CD4-positive, alpha-beta memory T cell (primary cell): ENCODE measurements at regions not wholly inside any gene's neighbourhood (a gene's known extent, or its start where the extent isn't known, plus 50 kb on each side); places are given as distances from the start of the nearest gene placed in this dataset.
"Not testable (repeated sequence)": the region's sequence is repeated elsewhere in the genome, so short reads cannot be mapped to it uniquely, and the experiment has no call there.

ENCODE experiments used
- CTCF ChIA-PET: fragments of 350-600 bp; sonication (Branson Sonifier 250); formaldehyde crosslinking; loops from one replicate; lab custom pipeline; 2021; ENCODE audit warnings: inconsistent platforms; ENCODE audit not compliant: partially characterized antibody; lab: Charles Lee
- POLR2A ChIA-PET: fragments of 350-600 bp; sonication (Branson Sonifier 250); formaldehyde crosslinking; loops from one replicate; lab custom pipeline; 2021; ENCODE audit not compliant: partially characterized antibody; lab: Charles Lee
- DNase-seq, 5 donors: peaks; one replicate each; pipeline versions ENCODE4 v3.0.0 to v3.0.0-alpha.2; 2020 to 2022; ENCODE audit warnings: mixed read lengths in 1 of 5
- H3K27ac ChIP-seq: one replicate; pipeline ENCODE4 v1.7.0; 2013; ENCODE audit warnings: low read depth, low read length
- H3K27me3 ChIP-seq: 2 replicates; pipeline ENCODE4 v1.7.0; 2013; ENCODE audit warnings: mild to moderate bottlenecking, low read length, moderate library complexity; ENCODE audit not compliant: insufficient read depth
- H3K36me3 ChIP-seq: 2 replicates; pipeline ENCODE4 v1.7.0; 2013; ENCODE audit warnings: mild to moderate bottlenecking, low read length, moderate library complexity; ENCODE audit not compliant: insufficient read depth
- H3K4me1 ChIP-seq: 2 replicates; pipeline ENCODE4 v1.7.0; 2013; ENCODE audit warnings: mild to moderate bottlenecking, low read length, moderate library complexity; ENCODE audit not compliant: insufficient read depth
- H3K4me3 ChIP-seq, 2 donors: one replicate each; pipeline ENCODE4 v1.7.0; 2013; ENCODE audit warnings: low read length in 2 of 2, mild to moderate bottlenecking in 1 of 2
- H3K9me3 ChIP-seq, 2 donors: one replicate each; pipeline ENCODE4 v1.7.0; 2013; ENCODE audit warnings: low read length in 2 of 2, control low read depth in 1 of 2; ENCODE audit not compliant: control insufficient read depth in 1 of 2
- H3K27ac Mint-ChIP-seq, 7 donors: one replicate each; pipeline ENCODE4 v1.8.0; 2020 to 2021; ENCODE audit warnings: mixed read lengths in 7 of 7, mild to moderate bottlenecking in 6 of 7, inconsistent platforms in 3 of 7, moderate library complexity in 3 of 7
- H3K27me3 Mint-ChIP-seq, 2 donors: one replicate each; pipeline ENCODE4 v1.8.0; 2020 to 2021; ENCODE audit warnings: mixed read lengths in 2 of 2
- H3K36me3 Mint-ChIP-seq, 2 donors: one replicate each; pipeline ENCODE4 v1.8.0; 2020 to 2021; ENCODE audit warnings: mixed read lengths in 2 of 2, inconsistent platforms in 1 of 2, mild to moderate bottlenecking in 1 of 2
- H3K4me1 Mint-ChIP-seq, 4 donors: one replicate each; pipeline ENCODE4 v1.8.0; 2020 to 2021; ENCODE audit warnings: mixed read lengths in 4 of 4, mild to moderate bottlenecking in 1 of 4
- H3K4me3 Mint-ChIP-seq, 8 donors: one replicate each; pipeline ENCODE4 v1.8.0; 2020 to 2021; ENCODE audit warnings: mixed read lengths in 8 of 8, mild to moderate bottlenecking in 7 of 8, moderate library complexity in 6 of 8, inconsistent platforms in 3 of 8
- H3K9me3 Mint-ChIP-seq, 8 donors: one replicate each; pipeline ENCODE4 v1.8.0; 2020 to 2021; ENCODE audit warnings: mixed read lengths in 8 of 8, mild to moderate bottlenecking in 5 of 8, inconsistent platforms in 3 of 8, moderate library complexity in 1 of 8
- intact Hi-C: fragments of 100-400 bp; cut with micrococcal nuclease; formaldehyde crosslinking; loops from one replicate; pipeline ENCODE4 v1.15.1; 2023

- H3K27ac ChIP-seq, CTCF ChIA-PET, DNase-seq, H3K9me3 ChIP-seq, H3K9me3 Mint-ChIP-seq, H3K4me3 Mint-ChIP-seq, H3K4me3 ChIP-seq, H3K27me3 ChIP-seq, H3K36me3 Mint-ChIP-seq, H3K4me1 ChIP-seq, POLR2A ChIA-PET, H3K27me3 Mint-ChIP-seq, H3K4me1 Mint-ChIP-seq, H3K27ac Mint-ChIP-seq, H3K36me3 ChIP-seq, intact Hi-C loops: not testable (repeated sequence)
Measured at GRCh38 chr10:8868924-8869323, 814.4 kb downstream of the GATA3 start.

- H3K4me1 ChIP-seq = no peaks in the 10 kb centered on the region
- Mint-ChIP-seq H3K27me3 (peaks cover 3 to 9% of the 10 kb centered on the region in 2 donors), H3K27ac (no peak overlapping the region), H3K4me3 (no peak overlapping the region), H3K4me1 (no peaks in the 10 kb centered on the region), H3K36me3 (no peaks in the 10 kb centered on the region), H3K9me3 (no peaks in the 10 kb centered on the region)
- intact Hi-C loops = no loop called here
- H3K36me3 ChIP-seq = no peaks in the 10 kb centered on the region
- POLR2A ChIA-PET = no interaction called here
- H3K27me3 ChIP-seq = no peaks in the 10 kb centered on the region
- CTCF ChIA-PET = no interaction called here
- no peak overlapping the region for H3K4me3 ChIP-seq
- no peaks in the 10 kb centered on the region for H3K9me3 ChIP-seq
- H3K27ac ChIP-seq = no peak overlapping the region
- no peak for DNase-seq
Measured at GRCh38 chr10:8873310-8873709, 818.8 kb downstream of the GATA3 start.

GRCh38 chr10:8874268-8874667 lies 819.8 kb downstream of the GATA3 start:
- ChIA-PET POLR2A (no interaction called here), CTCF (no interaction called here)
- H3K27ac Mint-ChIP-seq = no peak overlapping the region

GRCh38 chr10:8874972-8875371 lies 820.5 kb downstream of the GATA3 start:
- Mint-ChIP-seq H3K27ac (no peak overlapping the region), H3K4me3 (peak overlapping the region in 1 of 8 donors; percentile 24), H3K27me3 (peaks cover 3 to 9% of the 10 kb centered on the region in 2 donors), H3K4me1 (no peaks in the 10 kb centered on the region), H3K9me3 (no peaks in the 10 kb centered on the region), H3K36me3 (no peaks in the 10 kb centered on the region)
- no peak for DNase-seq
- Histone ChIP-seq H3K36me3 (no peaks in the 10 kb centered on the region), H3K4me1 (no peaks in the 10 kb centered on the region), H3K27me3 (no peaks in the 10 kb centered on the region), H3K9me3 (no peaks in the 10 kb centered on the region), H3K4me3 (no peak overlapping the region), H3K27ac (no peak overlapping the region)
- ChIA-PET CTCF (no interaction called here), POLR2A (no interaction called here)
- intact Hi-C loops = no loop called here

More at GRCh38 chr10:8874268-8874667, 819.8 kb downstream of the GATA3 start:
- DNase-seq = no peak
- no peak overlapping the region for H3K4me3 Mint-ChIP-seq
- intact Hi-C loops = no loop called here
- no peak overlapping the region for H3K27ac ChIP-seq
- no peaks in the 10 kb centered on the region for H3K36me3 ChIP-seq
- H3K9me3 Mint-ChIP-seq = no peaks in the 10 kb centered on the region
- H3K36me3 Mint-ChIP-seq = no peaks in the 10 kb centered on the region
- H3K9me3 ChIP-seq = no peaks in the 10 kb centered on the region
- no peaks in the 10 kb centered on the region for H3K27me3 ChIP-seq
- H3K4me1 Mint-ChIP-seq = no peaks in the 10 kb centered on the region
- H3K4me1 ChIP-seq = no peaks in the 10 kb centered on the region
- H3K4me3 ChIP-seq = no peak overlapping the region
- H3K27me3 Mint-ChIP-seq = peaks cover 3 to 9% of the 10 kb centered on the region in 2 donors

GRCh38 chr10:8876171-8876570 lies 821.7 kb downstream of the GATA3 start:
- POLR2A ChIA-PET = no interaction called here
- H3K36me3 Mint-ChIP-seq = no peaks in the 10 kb centered on the region

GRCh38 chr10:8889538-8889937 lies 835.0 kb downstream of the GATA3 start:
- Histone ChIP-seq H3K9me3 (no peaks in the 10 kb centered on the region), H3K36me3 (no peaks in the 10 kb centered on the region), H3K4me3 (no peak overlapping the region), H3K27me3 (no peaks in the 10 kb centered on the region), H3K4me1 (peaks cover 6% of the 10 kb centered on the region), H3K27ac (no peak overlapping the region)
- Mint-ChIP-seq H3K27me3 (peaks cover 0 to 2% of the 10 kb centered on the region in 2 donors), H3K4me3 (no peak overlapping the region), H3K36me3 (no peaks in the 10 kb centered on the region), H3K9me3 (peaks cover 0 to 1% (median 0%) of the 10 kb centered on the region in 8 donors), H3K27ac (no peak overlapping the region), H3K4me1 (peaks cover 6 to 32% (median 9%) of the 10 kb centered on the region in 4 donors)
- ChIA-PET POLR2A (no interaction called here), CTCF (no interaction called here)
- no peak for DNase-seq
- intact Hi-C loops = no loop called here

More at GRCh38 chr10:8876171-8876570, 821.7 kb downstream of the GATA3 start:
- intact Hi-C loops = no loop called here
- H3K36me3 ChIP-seq = no peaks in the 10 kb centered on the region
- Mint-ChIP-seq H3K27me3 (peaks cover 3 to 9% of the 10 kb centered on the region in 2 donors), H3K4me1 (no peaks in the 10 kb centered on the region), H3K27ac (no peak overlapping the region), H3K4me3 (no peak overlapping the region), H3K9me3 (no peaks in the 10 kb centered on the region)
- H3K4me3 ChIP-seq = no peak overlapping the region
- no peaks in the 10 kb centered on the region for H3K4me1 ChIP-seq
- DNase-seq = no peak
- no peaks in the 10 kb centered on the region for H3K9me3 ChIP-seq
- CTCF ChIA-PET = no interaction called here
- no peaks in the 10 kb centered on the region for H3K27me3 ChIP-seq
- H3K27ac ChIP-seq = no peak overlapping the region

- H3K36me3 ChIP-seq = no peaks in the 10 kb centered on the region
- H3K4me1 ChIP-seq = peaks cover 6% of the 10 kb centered on the region
- H3K4me3 ChIP-seq = no peak overlapping the region
- ChIA-PET CTCF (no interaction called here), POLR2A (interaction anchor here (1.0 kb wide), 1 partner anchor 491 kb away, joined by 3 read pairs; no protein-coding TSS in a partner anchor)
- Mint-ChIP-seq H3K4me1 (peaks cover 7 to 36% (median 12%) of the 10 kb centered on the region in 4 donors), H3K9me3 (peaks cover 0 to 1% (median 0%) of the 10 kb centered on the region in 8 donors), H3K27me3 (peaks cover 2 to 3% of the 10 kb centered on the region in 2 donors), H3K27ac (peak overlapping the region in 4 of 7 donors; percentile 2 to 44 (median 9)), H3K36me3 (no peaks in the 10 kb centered on the region), H3K4me3 (peak overlapping the region in 2 of 8 donors; percentile 2 to 3)
- intact Hi-C loops = no loop called here
- H3K27ac ChIP-seq = no peak overlapping the region
- DNase-seq = peak in 1 of 5 donors; percentile 26
- H3K27me3 ChIP-seq = no peaks in the 10 kb centered on the region
- no peaks in the 10 kb centered on the region for H3K9me3 ChIP-seq
Measured at GRCh38 chr10:8893102-8893501, 838.6 kb downstream of the GATA3 start.
